GM12891 (cell line): ENCODE measurements at regions not wholly inside any gene's neighbourhood (a gene's known extent, or its start where the extent isn't known, plus 50 kb on each side); places are given as distances from the start of the nearest gene placed in this dataset.

Experiments
- POLR2A ChIP-seq: IDR thresholded peaks from 2 replicates; pipeline ENCODE4 v1.6.1; 2011; ENCODE audit warnings: low read depth, low read length, control low read depth
- POLR2AphosphoS5 ChIP-seq: IDR thresholded peaks from 2 replicates; pipeline ENCODE4 v1.6.1; 2011; ENCODE audit warnings: low read depth, low read length, control low read depth
- POU2F2 ChIP-seq: IDR thresholded peaks from 2 replicates; pipeline ENCODE4 v1.6.1; 2011; ENCODE audit warnings: low read depth, mild to moderate bottlenecking, control low read depth, low read length, moderate library complexity
- SPI1 ChIP-seq: IDR thresholded peaks from 2 replicates; pipeline ENCODE4 v1.6.1; 2011; ENCODE audit warnings: low read depth, low read length, control low read depth
- TAF1 ChIP-seq: IDR thresholded peaks from 2 replicates; pipeline ENCODE4 v1.6.1; 2011; ENCODE audit warnings: low read depth, low read length, control low read depth

DNA sequence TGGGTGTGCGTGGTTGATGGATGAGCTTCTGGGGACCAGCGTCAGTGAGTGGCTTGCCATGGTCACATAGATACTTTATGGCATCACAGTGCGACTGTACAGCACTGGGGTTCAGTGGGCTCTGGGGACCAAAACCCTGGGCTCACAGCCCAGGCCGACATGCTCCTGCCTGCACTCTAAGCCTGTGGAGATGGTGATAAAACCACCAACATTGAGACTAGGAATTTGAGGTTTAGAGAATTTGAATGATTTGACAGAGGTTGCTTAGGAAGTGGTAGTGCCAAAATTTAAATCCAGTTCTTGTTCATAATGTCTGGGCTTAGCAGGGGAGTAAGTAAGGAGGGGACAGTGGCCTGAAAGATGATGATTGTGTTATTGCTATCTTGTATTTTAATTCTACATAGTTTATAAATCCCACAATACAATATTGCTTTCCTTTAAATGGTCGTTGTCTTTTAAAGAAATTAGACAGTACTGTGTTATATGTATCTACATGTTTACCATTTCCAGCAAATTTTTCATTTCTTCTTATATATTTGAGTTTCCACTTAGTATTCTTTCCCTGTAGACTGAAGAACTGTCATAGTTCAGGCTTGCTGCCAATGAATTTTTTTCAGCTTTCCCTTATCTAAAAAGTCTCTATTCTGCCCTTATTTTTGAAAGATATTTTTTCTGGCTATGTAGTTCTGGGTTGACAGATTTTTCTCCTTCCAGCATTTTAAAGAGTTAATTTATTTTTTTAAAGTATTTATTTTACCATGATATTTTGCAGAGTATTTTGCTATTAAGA, 235.4 kb upstream of the RGMA start:
- no peak for TF ChIP-seq SPI1
- TF ChIP-seq POLR2AphosphoS5 = no peak
- TF ChIP-seq POLR2A = no peak
- TF ChIP-seq TAF1 = no peak
- TF ChIP-seq POU2F2 = no peak
